A673 (cell line): ENCODE measurements at regions not wholly inside any gene's neighbourhood (a gene's known extent, or its start where the extent isn't known, plus 50 kb on each side); places are given as distances from the start of the nearest gene placed in this dataset.

Experiments used
- CTCF ChIP-seq: fragments of 300-800, 200-600 bp; sonication (generic); conservative IDR thresholded peaks from 2 replicates; pipeline ENCODE4 v1.5.1; 2017; ENCODE audit warnings: low read depth, mild to moderate bottlenecking, antibody characterized with exemption, low read length, moderate library complexity, mixed read lengths
- EZH2 ChIP-seq: fragments of 200-600 bp; sonication (generic); IDR thresholded peaks from 2 replicates; pipeline ENCODE4 v1.6.1; 2017; ENCODE audit warnings: borderline replicate concordance, low read depth, mild to moderate bottlenecking, mixed read lengths, antibody characterized with exemption, low read length; ENCODE audit not compliant: poor library complexity, severe bottlenecking

GRCh38 chr5:10140195-10140973 lies 109.3 kb downstream of the ATPSCKMT start:
- TF ChIP-seq CTCF (peak; percentile 31; the same call in 1 of the 2 replicates), EZH2 (no peak)
